AG04449 (cell line): ENCODE measurements at regions not wholly inside any gene's neighbourhood (a gene's known extent, or its start where the extent isn't known, plus 50 kb on each side); places are given as distances from the start of the nearest gene placed in this dataset.

ENCODE experiments used
- CTCF ChIA-PET: fragments of 350-600 bp; formaldehyde crosslinking; extraction: SDS; loops from one replicate; lab custom pipeline; 2021; ENCODE audit warnings: antibody characterized with exemption; lab: Yijun Ruan, JAX
- POLR2A ChIA-PET: fragments of 400-600, 350-600 bp; formaldehyde crosslinking; extraction: SDS; loops from one replicate; lab custom pipeline; 2020; ENCODE audit warnings: antibody characterized with exemption, inconsistent platforms; lab: Yijun Ruan, JAX
- DNase-seq: peaks from one replicate; pipeline ENCODE4 v3.0.0-alpha.2; 2010; ENCODE audit warnings: low read depth, low spot score
- H3K4me3 ChIP-seq: 2 replicates; pipeline ENCODE4 v1.5.1; 2011; ENCODE audit warnings: low read depth, mild to moderate bottlenecking, control low read depth, low read length
- TF ChIP-seq, protein P1 (sequence below): IDR thresholded peaks from one replicate; pipeline ENCODE4 v1.5.1; 2011; ENCODE audit warnings: mild to moderate bottlenecking, moderate library complexity, low read length, control low read depth, inconsistent platforms; ENCODE audit not compliant: insufficient read depth; ENCODE audit errors: missing control alignments

- TF ChIP-seq, protein P1, sequence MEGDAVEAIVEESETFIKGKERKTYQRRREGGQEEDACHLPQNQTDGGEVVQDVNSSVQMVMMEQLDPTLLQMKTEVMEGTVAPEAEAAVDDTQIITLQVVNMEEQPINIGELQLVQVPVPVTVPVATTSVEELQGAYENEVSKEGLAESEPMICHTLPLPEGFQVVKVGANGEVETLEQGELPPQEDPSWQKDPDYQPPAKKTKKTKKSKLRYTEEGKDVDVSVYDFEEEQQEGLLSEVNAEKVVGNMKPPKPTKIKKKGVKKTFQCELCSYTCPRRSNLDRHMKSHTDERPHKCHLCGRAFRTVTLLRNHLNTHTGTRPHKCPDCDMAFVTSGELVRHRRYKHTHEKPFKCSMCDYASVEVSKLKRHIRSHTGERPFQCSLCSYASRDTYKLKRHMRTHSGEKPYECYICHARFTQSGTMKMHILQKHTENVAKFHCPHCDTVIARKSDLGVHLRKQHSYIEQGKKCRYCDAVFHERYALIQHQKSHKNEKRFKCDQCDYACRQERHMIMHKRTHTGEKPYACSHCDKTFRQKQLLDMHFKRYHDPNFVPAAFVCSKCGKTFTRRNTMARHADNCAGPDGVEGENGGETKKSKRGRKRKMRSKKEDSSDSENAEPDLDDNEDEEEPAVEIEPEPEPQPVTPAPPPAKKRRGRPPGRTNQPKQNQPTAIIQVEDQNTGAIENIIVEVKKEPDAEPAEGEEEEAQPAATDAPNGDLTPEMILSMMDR: no peak
- CTCF ChIA-PET: no interaction called here
- POLR2A ChIA-PET: no interaction called here
- H3K4me3 ChIP-seq: no peak overlapping the region
- DNase-seq: no peak
These were observed 51.5 kb upstream of the MNX1 start for GRCh38 chr7:157061979-157062378.

- ChIA-PET CTCF (no interaction called here), POLR2A (no interaction called here)
- TF ChIP-seq, protein P1: no peak
- H3K4me3 ChIP-seq: no peak overlapping the region
- no peak for DNase-seq
These were observed 54.6 kb upstream of the MNX1 start for GRCh38 chr7:157065046-157065445.

- CTCF ChIA-PET: no interaction called here
- TF ChIP-seq, protein P1: no peak
- POLR2A ChIA-PET: no interaction called here
- DNase-seq: no peak
- no peak overlapping the region for H3K4me3 ChIP-seq
These were observed 61.9 kb upstream of the MNX1 start for GRCh38 chr7:157072361-157072760.

- CTCF ChIA-PET: no interaction called here
- POLR2A ChIA-PET: no interaction called here
- DNase-seq: no peak
- H3K4me3 ChIP-seq: no peak overlapping the region
- TF ChIP-seq, protein P1: no peak
These were observed 62.9 kb upstream of the MNX1 start for GRCh38 chr7:157073335-157073734.

GRCh38 chr7:157073949-157074624 lies 63.6 kb upstream of the MNX1 start:
- TF ChIP-seq, protein P1: no peak
- CTCF ChIA-PET: no interaction called here
- H3K4me3 ChIP-seq: no peak overlapping the region
- POLR2A ChIA-PET: no interaction called here
- DNase-seq: no peak

DNA sequence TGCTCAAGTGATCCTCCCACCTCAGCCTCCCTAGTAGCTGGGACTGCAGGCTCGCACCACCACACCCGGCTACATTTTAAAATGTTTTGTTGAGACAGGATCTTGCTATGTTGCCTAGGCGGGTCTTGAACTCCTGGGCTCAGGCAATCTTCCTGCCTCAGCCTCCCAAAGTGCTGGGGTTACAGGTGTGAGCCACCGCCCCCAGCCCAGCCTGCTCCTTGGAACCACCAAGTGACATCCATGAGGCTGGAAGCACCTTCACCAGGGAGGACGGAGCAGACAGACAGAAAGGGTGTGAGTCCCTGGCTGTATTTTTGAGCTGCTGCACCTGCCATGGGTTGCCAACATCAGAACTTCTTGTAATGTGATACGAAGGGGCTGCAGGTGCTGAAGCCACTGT lies 62.3 kb upstream of the UBE3C start:
- ChIA-PET CTCF (no interaction called here), POLR2A (no interaction called here)
- TF ChIP-seq, protein P1: no peak

More for the DNA sequence above, 62.3 kb upstream of the UBE3C start:
- no peak for DNase-seq
- no peak overlapping the region for H3K4me3 ChIP-seq
